GM18870 (cell line): ENCODE measurements at regions not wholly inside any gene's neighbourhood (a gene's known extent, or its start where the extent isn't known, plus 50 kb on each side); places are given as distances from the start of the nearest gene placed in this dataset.
"Not testable (repeated sequence)": the region's sequence is repeated elsewhere in the genome, so short reads cannot be mapped to it uniquely, and the experiment has no call there.

ENCODE experiments used
- ATAC-seq: cut with Tn5 transposase; IDR thresholded peaks from one replicate; pipeline ENCODE4 v1.9.1; 2021; ENCODE audit warnings: moderate library complexity; ENCODE audit not compliant: unreplicated experiment

DNA sequence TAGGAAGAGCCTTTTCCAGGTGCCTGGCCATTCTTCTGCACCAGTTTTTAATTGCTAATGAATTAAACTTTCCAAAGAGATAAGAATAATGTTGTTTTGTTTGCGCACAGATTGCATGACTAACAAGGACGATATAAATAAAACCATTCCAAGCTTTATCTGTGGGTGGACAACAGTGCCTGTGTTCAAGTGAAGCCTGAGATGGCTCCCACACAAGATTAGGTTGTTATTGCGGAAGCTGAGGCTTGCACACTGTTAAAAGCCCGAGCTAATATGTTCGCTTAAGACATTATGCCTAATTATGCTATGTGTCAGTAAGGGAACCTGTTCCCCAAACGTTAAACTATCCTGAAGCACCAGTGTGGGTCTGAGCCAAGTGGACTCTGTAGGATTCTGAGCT, 58.5 kb upstream of the NBPF11 start:
- ATAC-seq, result not testable (repeated sequence)

DNA sequence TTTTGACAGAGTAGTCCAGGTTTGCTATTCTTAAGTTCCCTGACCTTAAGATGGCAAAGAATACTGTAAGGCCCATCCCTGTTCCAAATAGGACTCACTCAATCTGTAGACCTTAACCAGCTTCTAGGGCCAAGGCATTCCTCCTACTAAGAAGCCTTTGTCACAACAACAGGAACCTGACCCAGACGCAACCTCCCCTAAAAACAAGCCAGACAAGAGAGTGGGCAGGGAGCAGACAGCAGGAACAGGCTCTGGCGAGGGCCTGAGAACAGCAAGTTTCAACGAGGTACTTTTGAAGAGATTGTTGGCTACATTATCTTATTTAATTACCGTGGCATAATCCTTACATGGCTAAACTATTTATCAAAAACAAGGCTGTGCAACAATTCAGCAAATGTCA, 58.1 kb upstream of the NBPF11 start:
- not testable (repeated sequence) for ATAC-seq

DNA sequence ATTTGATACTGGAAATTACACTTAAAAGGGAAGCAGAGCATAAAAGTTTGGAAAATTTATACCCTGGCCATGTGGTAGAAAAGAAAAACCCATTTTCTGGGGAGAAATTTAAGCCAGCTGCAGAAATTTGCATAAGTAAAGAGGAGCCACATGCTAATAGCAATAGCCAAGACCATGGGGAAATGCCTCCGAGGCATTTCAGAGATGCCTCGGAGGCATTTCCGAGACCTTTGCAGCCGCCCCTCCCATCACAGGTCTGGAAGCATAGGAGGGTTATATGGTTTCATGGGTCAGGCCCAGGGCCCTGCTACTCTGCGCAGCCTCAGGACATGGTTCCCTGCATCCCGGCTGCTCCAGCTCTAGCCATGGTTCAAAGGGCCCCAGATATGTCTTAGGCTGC, 49.9 kb upstream of the NBPF11 start:
- not testable (repeated sequence) for ATAC-seq
